Kidney (tissue), 13 donors: ENCODE measurements at regions not wholly inside any gene's neighbourhood (a gene's known extent, or its start where the extent isn't known, plus 50 kb on each side); places are given as distances from the start of the nearest gene placed in this dataset.

ENCODE experiments used
- DNase-seq, 5 donors: peaks; one replicate each; pipeline ENCODE4 v3.0.0-alpha.2; 2013 to 2020
- FAIRE-seq: peaks from 2 replicates; lab custom pipeline; 2012; peaks lifted over from hg19 to GRCh38; lab: Jason Lieb, UNC
- H3K27ac ChIP-seq, 2 donors: one replicate each; pipeline ENCODE4 v1.7.0; 2013; ENCODE audit warnings: low read depth in 2 of 2, low read length in 2 of 2, inconsistent platforms in 1 of 2
- H3K27me3 ChIP-seq: one replicate; pipeline ENCODE4 v1.7.1; 2013; ENCODE audit warnings: low read length, inconsistent platforms; ENCODE audit not compliant: control insufficient read depth, insufficient read depth
- H3K36me3 ChIP-seq, 3 donors: one replicate each; pipeline versions ENCODE4 v1.7.0 to v1.7.1; 2013; ENCODE audit warnings: low read length in 3 of 3, control low read depth in 1 of 3, inconsistent platforms in 1 of 3; ENCODE audit not compliant: insufficient read depth in 3 of 3, control insufficient read depth in 2 of 3
- H3K4me1 ChIP-seq, 3 donors: one replicate each; pipeline versions ENCODE4 v1.7.0 to v1.7.1; 2013; ENCODE audit warnings: low read length in 3 of 3, inconsistent platforms in 1 of 3, low read depth in 1 of 3; ENCODE audit not compliant: control insufficient read depth in 2 of 3, insufficient read depth in 2 of 3
- H3K4me3 ChIP-seq, 3 donors: one replicate each; pipeline versions ENCODE4 v1.7.0 to v1.8.1; 2013; ENCODE audit warnings: low read length in 3 of 3, control low read depth in 1 of 3, inconsistent platforms in 1 of 3
- H3K9ac ChIP-seq, 3 donors: one replicate each; pipeline versions ENCODE4 v1.7.0 to v1.7.1; 2013; ENCODE audit warnings: low read length in 3 of 3, control low read depth in 1 of 3, inconsistent platforms in 1 of 3
- H3K9me3 ChIP-seq, 3 donors: one replicate each; pipeline versions ENCODE4 v1.7.0 to v1.7.1; 2013; ENCODE audit warnings: low read length in 3 of 3, control low read depth in 1 of 3, inconsistent platforms in 1 of 3; ENCODE audit not compliant: control insufficient read depth in 2 of 3, insufficient read depth in 1 of 3
- CTCF ChIP-seq: IDR thresholded peaks from 3 replicates; pipeline ENCODE4 v1.5.1; 2012; ENCODE audit warnings: mild to moderate bottlenecking, moderate library complexity, borderline replicate concordance; ENCODE audit not compliant: insufficient read depth; ENCODE audit errors: extremely low read depth
- intact Hi-C: fragments of 100-400 bp; cut with DNase I; formaldehyde crosslinking; loops from one replicate; pipeline ENCODE4 v1.11.1; 2022
- donor health status: control.
- donor health status: control.
- donor health status: control.
- donor health status: control.
- donor health status: control.
- donor health status: DM: yes; HTN: yes; CAD: no.
- donor health status: Normal renal cell carcinoma (clear cell type).

- Histone ChIP-seq H3K27ac (no peak overlapping the region), H3K9me3 (no peaks in the 10 kb centered on the region), H3K4me3 (no peak overlapping the region), H3K36me3 (no peaks in the 10 kb centered on the region), H3K9ac (no peak overlapping the region), H3K4me1 (no peaks in the 10 kb centered on the region), H3K27me3 (no peaks in the 10 kb centered on the region)
- no peak for FAIRE-seq
- intact Hi-C loops = no loop called here
- TF ChIP-seq CTCF = no peak
- DNase-seq = peak in 1 of 5 donors; percentile 21
Observed at GRCh38 chr2:239674981-239675825, 274.4 kb upstream of the HDAC4 start.

- Histone ChIP-seq H3K27me3 (no peaks in the 10 kb centered on the region), H3K9me3 (no peaks in the 10 kb centered on the region), H3K4me1 (no peaks in the 10 kb centered on the region), H3K27ac (no peak overlapping the region), H3K36me3 (no peaks in the 10 kb centered on the region), H3K4me3 (no peak overlapping the region), H3K9ac (no peak overlapping the region)
- FAIRE-seq (no peak), DNase-seq (peak in 1 of 5 donors; percentile 66)
- intact Hi-C loops = no loop called here
- no peak for TF ChIP-seq CTCF
Observed at GRCh38 chr2:239674101-239674980, 273.5 kb upstream of the HDAC4 start.

- H3K9me3 ChIP-seq = no peaks in the 10 kb centered on the region
- H3K36me3 ChIP-seq = no peaks in the 10 kb centered on the region
- no peaks in the 10 kb centered on the region for H3K27me3 ChIP-seq
- H3K27ac ChIP-seq = no peak overlapping the region
- H3K9ac ChIP-seq = no peak overlapping the region
- H3K4me3 ChIP-seq = no peak overlapping the region
- TF ChIP-seq CTCF = no peak
- FAIRE-seq = no peak
- H3K4me1 ChIP-seq = no peaks in the 10 kb centered on the region
- no peak for DNase-seq
- intact Hi-C loops = no loop called here
Observed at GRCh38 chr2:239673641-239674040, 272.8 kb upstream of the HDAC4 start.
